GM23338 (cell line): ENCODE measurements at regions not wholly inside any gene's neighbourhood (a gene's known extent, or its start where the extent isn't known, plus 50 kb on each side); places are given as distances from the start of the nearest gene placed in this dataset.
"Not testable (repeated sequence)": the region's sequence is repeated elsewhere in the genome, so short reads cannot be mapped to it uniquely, and the experiment has no call there.

Source experiments
- ATAC-seq: fragments of 200-7000 bp; cut with Tn5 transposase; 3 replicates; pipeline ENCODE4 v1.9.1; 2020
- DNase-seq: peaks from one replicate; pipeline ENCODE4 v3.0.0-alpha.2; 2015; ENCODE audit warnings: low spot score
- H2AFZ ChIP-seq: fragments of 200-600 bp; sonication (generic); 2 replicates; pipeline ENCODE4 v1.8.0; 2016; ENCODE audit warnings: antibody characterized with exemption, mild to moderate bottlenecking, moderate library complexity
- H3F3A ChIP-seq: fragments of 200-600 bp; sonication (generic); replicated peaks from 2 replicates; pipeline ENCODE4 v1.8.0; 2017; ENCODE audit warnings: antibody characterized with exemption, mixed run types, low read depth
- H3K27ac ChIP-seq: fragments of 200-600 bp; sonication (generic); 2 replicates; pipeline ENCODE4 v1.6.1; 2016; ENCODE audit warnings: low read depth
- H3K27me3 ChIP-seq: fragments of 200-600 bp; sonication (generic); 2 replicates; pipeline ENCODE4 v1.8.0; 2016; ENCODE audit warnings: mild to moderate bottlenecking, mixed run types, moderate library complexity; ENCODE audit not compliant: insufficient read depth
- H3K36me3 ChIP-seq: fragments of 200-600 bp; sonication (generic); 2 replicates; pipeline ENCODE4 v1.8.0; 2016; ENCODE audit warnings: mild to moderate bottlenecking; ENCODE audit not compliant: insufficient read depth
- H3K4me1 ChIP-seq: fragments of 200-600 bp; sonication (generic); 2 replicates; pipeline ENCODE4 v1.8.0; 2016; ENCODE audit warnings: mild to moderate bottlenecking, moderate library complexity; ENCODE audit not compliant: insufficient read depth
- H3K4me2 ChIP-seq: fragments of 200-600 bp; sonication (generic); 2 replicates; pipeline ENCODE4 v1.7.1; 2017; ENCODE audit warnings: mixed run types
- H3K4me3 ChIP-seq: fragments of 200-600 bp; sonication (generic); 2 replicates; pipeline ENCODE4 v1.6.1; 2016; ENCODE audit warnings: mixed run types
- H3K79me2 ChIP-seq: fragments of 200-600 bp; sonication (generic); replicated peaks from 2 replicates; pipeline ENCODE4 v1.8.0; 2017; ENCODE audit warnings: mild to moderate bottlenecking; ENCODE audit not compliant: insufficient read depth
- H3K9me2 ChIP-seq: fragments of 200-600 bp; sonication (generic); 2 replicates; pipeline ENCODE4 v1.8.0; 2017; ENCODE audit not compliant: insufficient read depth
- H4K20me1 ChIP-seq: fragments of 200-600 bp; sonication (generic); replicated peaks from 2 replicates; pipeline ENCODE4 v1.8.0; 2017; ENCODE audit warnings: mild to moderate bottlenecking; ENCODE audit not compliant: insufficient read depth
- H3K27ac Mint-ChIP-seq: 2 replicates; pipeline ENCODE4 v1.8.0; 2020; ENCODE audit warnings: inconsistent platforms, mild to moderate bottlenecking, moderate library complexity, mixed read lengths
- H3K27me3 Mint-ChIP-seq: 3 replicates; pipeline ENCODE4 v1.8.0; 2022; ENCODE audit warnings: low read depth, mild to moderate bottlenecking, moderate library complexity, mixed read lengths, inconsistent platforms; ENCODE audit not compliant: insufficient read depth, poor library complexity
- H3K36me3 Mint-ChIP-seq: 3 replicates; pipeline ENCODE4 v1.8.0; 2021; ENCODE audit warnings: low read depth, mild to moderate bottlenecking, inconsistent platforms, moderate library complexity, mixed read lengths
- H3K4me1 Mint-ChIP-seq: 3 replicates; pipeline ENCODE4 v1.8.0; 2020; ENCODE audit warnings: mild to moderate bottlenecking, inconsistent platforms, mixed read lengths
- H3K4me3 Mint-ChIP-seq: 3 replicates; pipeline ENCODE4 v1.8.0; 2021; ENCODE audit warnings: moderate library complexity, mild to moderate bottlenecking, inconsistent platforms, mixed read lengths
- H3K9me3 Mint-ChIP-seq: 3 replicates; pipeline ENCODE4 v1.8.0; 2020; ENCODE audit warnings: moderate library complexity, mild to moderate bottlenecking, inconsistent platforms, mixed read lengths
- CTCF ChIP-seq, 2 experiments: fragments of 200-600 bp in 1 of 2; sonication (generic) in 1 of 2; conservative IDR thresholded peaks; 2 replicates each; pipeline versions ENCODE4 v1.5.1 to v1.6.1; 2016 to 2017; ENCODE audit warnings: antibody characterized with exemption in 2 of 2, low read depth in 2 of 2, mild to moderate bottlenecking in 2 of 2, moderate library complexity in 1 of 2
- EZH2phosphoT487 ChIP-seq: fragments of 200-600 bp; sonication (generic); IDR thresholded peaks from one replicate; pipeline ENCODE4 v1.8.1; 2018; ENCODE audit warnings: antibody characterized with exemption; ENCODE audit not compliant: unreplicated experiment
- JUNB ChIP-seq: IDR thresholded peaks from one replicate; pipeline ENCODE4 v1.6.1; 2016; ENCODE audit warnings: antibody characterized with exemption; ENCODE audit not compliant: unreplicated experiment
- NANOG ChIP-seq: IDR thresholded peaks from 2 replicates; pipeline ENCODE4 v1.6.1; 2016; ENCODE audit warnings: antibody characterized with exemption, borderline replicate concordance
- REST ChIP-seq: IDR thresholded peaks from one replicate; pipeline ENCODE4 v1.6.1; 2018; ENCODE audit warnings: antibody characterized with exemption; ENCODE audit not compliant: unreplicated experiment
- STAT1 ChIP-seq: IDR thresholded peaks from one replicate; pipeline ENCODE4 v1.6.1; 2016; ENCODE audit warnings: antibody characterized with exemption; ENCODE audit not compliant: unreplicated experiment
- ZNF331 ChIP-seq: fragments of 250-450 bp; sonication (Bioruptor Pico); IDR thresholded peaks from 2 replicates; pipeline ENCODE4 v1.5.0; 2020; ENCODE audit warnings: low read depth, mild to moderate bottlenecking, moderate library complexity
- ZNF462 ChIP-seq: fragments of 250-450 bp; sonication (Bioruptor Pico); IDR thresholded peaks from 2 replicates; pipeline ENCODE4 v1.5.0; 2020; ENCODE audit warnings: mild to moderate bottlenecking, moderate library complexity

GRCh38 chr13:107790397-107790796, 424.9 kb downstream of the LIG4 start (continued):
- TF ChIP-seq REST = no peak
- no peak for TF ChIP-seq JUNB

- Histone ChIP-seq H3K27ac (no peak overlapping the region), H3K27me3 (no peaks in the 10 kb centered on the region), H4K20me1 (no peaks in the 10 kb centered on the region), H3K4me1 (no peaks in the 10 kb centered on the region), H3K4me2 (no peak overlapping the region), H3K36me3 (no peaks in the 10 kb centered on the region), H3K9me2 (no peaks in the 10 kb centered on the region), H3K4me3 (no peak overlapping the region), H3K79me2 (no peaks in the 10 kb centered on the region; the same call in 1 of the 2 replicates), H3F3A (no peaks in the 10 kb centered on the region), H2AFZ (no peak overlapping the region)
- no peak for TF ChIP-seq ZNF462
- TF ChIP-seq STAT1 = no peak
- TF ChIP-seq JUNB = no peak
- TF ChIP-seq CTCF (conservative IDR thresholded peaks at IDR 0.05; ENCODE audit: low read depth in 2 of 2) = no peak
- TF ChIP-seq EZH2phosphoT487 = no peak
- no peak for TF ChIP-seq NANOG
- no peak for TF ChIP-seq ZNF331
- Mint-ChIP-seq H3K27me3 (peaks cover 3% of the 10 kb centered on the region), H3K9me3 (peaks cover 9% of the 10 kb centered on the region), H3K4me1 (peaks cover 2% of the 10 kb centered on the region), H3K4me3 (no peak overlapping the region), H3K36me3 (peaks cover 13% of the 10 kb centered on the region; the same call in 2 of the 3 replicates), H3K27ac (no peak overlapping the region)
- no peak for ATAC-seq
- no peak for DNase-seq
These were observed 426.7 kb downstream of the LIG4 start for GRCh38 chr13:107788464-107789165.

GRCh38 chr13:107782646-107783045, 432.7 kb downstream of the LIG4 start:
- H3K4me1 Mint-ChIP-seq, ATAC-seq, H3K27me3 ChIP-seq, H3K4me3 Mint-ChIP-seq, H3F3A ChIP-seq, H3K79me2 ChIP-seq, H2AFZ ChIP-seq, H3K27ac Mint-ChIP-seq, H3K27me3 Mint-ChIP-seq, H3K9me2 ChIP-seq, H3K4me2 ChIP-seq, H3K36me3 ChIP-seq, H4K20me1 ChIP-seq, DNase-seq, H3K27ac ChIP-seq, H3K4me3 ChIP-seq, H3K4me1 ChIP-seq: not testable (repeated sequence)
- H3K36me3 Mint-ChIP-seq = peaks cover 24% of the 10 kb centered on the region; the same call in 2 of the 3 replicates
- peaks cover 26% of the 10 kb centered on the region for H3K9me3 Mint-ChIP-seq
